Panc1 (cell line): ENCODE measurements at regions not wholly inside any gene's neighbourhood (a gene's known extent, or its start where the extent isn't known, plus 50 kb on each side); places are given as distances from the start of the nearest gene placed in this dataset.

Source experiments
- POLR2AphosphoS5 ChIP-seq: IDR thresholded peaks from 2 replicates; pipeline ENCODE4 v1.6.1; 2012; ENCODE audit warnings: mild to moderate bottlenecking, low read depth, low read length, moderate library complexity
- TF ChIP-seq, protein P1 (sequence below): fragments of 450-650 bp; IDR thresholded peaks from 2 replicates; pipeline ENCODE4 v1.5.1; 2017; ENCODE audit warnings: mild to moderate bottlenecking

DNA sequence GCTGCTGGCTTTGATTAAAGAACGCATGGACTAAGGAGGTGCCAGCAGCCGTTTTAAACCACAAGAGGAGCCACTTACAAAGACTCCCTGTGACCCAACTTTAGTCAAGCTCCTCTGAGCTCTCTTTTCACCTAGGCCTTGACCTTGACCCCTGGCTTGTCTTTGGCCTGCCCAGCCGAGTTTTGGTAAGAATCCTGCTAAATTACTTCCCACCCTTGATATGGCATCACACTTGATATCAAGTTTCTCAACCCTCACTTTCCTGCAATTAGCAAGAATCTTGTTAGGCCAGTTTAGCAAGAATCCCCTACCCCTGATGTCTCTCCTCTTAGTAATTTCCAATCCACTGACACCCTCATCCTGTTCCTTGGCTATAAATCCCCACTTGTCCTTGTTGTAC is 232.8 kb upstream of the SALL1 start:
- TF ChIP-seq, protein P1, sequence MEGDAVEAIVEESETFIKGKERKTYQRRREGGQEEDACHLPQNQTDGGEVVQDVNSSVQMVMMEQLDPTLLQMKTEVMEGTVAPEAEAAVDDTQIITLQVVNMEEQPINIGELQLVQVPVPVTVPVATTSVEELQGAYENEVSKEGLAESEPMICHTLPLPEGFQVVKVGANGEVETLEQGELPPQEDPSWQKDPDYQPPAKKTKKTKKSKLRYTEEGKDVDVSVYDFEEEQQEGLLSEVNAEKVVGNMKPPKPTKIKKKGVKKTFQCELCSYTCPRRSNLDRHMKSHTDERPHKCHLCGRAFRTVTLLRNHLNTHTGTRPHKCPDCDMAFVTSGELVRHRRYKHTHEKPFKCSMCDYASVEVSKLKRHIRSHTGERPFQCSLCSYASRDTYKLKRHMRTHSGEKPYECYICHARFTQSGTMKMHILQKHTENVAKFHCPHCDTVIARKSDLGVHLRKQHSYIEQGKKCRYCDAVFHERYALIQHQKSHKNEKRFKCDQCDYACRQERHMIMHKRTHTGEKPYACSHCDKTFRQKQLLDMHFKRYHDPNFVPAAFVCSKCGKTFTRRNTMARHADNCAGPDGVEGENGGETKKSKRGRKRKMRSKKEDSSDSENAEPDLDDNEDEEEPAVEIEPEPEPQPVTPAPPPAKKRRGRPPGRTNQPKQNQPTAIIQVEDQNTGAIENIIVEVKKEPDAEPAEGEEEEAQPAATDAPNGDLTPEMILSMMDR = no peak
- no peak for TF ChIP-seq POLR2AphosphoS5
